ENCODE measurements at regions not wholly inside any gene's neighbourhood (a gene's known extent, or its start where the extent isn't known, plus 50 kb on each side); places are given as distances from the start of the nearest gene placed in this dataset.

- no peak for TF ChIP-seq POLR2A (IDR thresholded peaks at IDR 0.05)
- TF ChIP-seq, protein P1, sequence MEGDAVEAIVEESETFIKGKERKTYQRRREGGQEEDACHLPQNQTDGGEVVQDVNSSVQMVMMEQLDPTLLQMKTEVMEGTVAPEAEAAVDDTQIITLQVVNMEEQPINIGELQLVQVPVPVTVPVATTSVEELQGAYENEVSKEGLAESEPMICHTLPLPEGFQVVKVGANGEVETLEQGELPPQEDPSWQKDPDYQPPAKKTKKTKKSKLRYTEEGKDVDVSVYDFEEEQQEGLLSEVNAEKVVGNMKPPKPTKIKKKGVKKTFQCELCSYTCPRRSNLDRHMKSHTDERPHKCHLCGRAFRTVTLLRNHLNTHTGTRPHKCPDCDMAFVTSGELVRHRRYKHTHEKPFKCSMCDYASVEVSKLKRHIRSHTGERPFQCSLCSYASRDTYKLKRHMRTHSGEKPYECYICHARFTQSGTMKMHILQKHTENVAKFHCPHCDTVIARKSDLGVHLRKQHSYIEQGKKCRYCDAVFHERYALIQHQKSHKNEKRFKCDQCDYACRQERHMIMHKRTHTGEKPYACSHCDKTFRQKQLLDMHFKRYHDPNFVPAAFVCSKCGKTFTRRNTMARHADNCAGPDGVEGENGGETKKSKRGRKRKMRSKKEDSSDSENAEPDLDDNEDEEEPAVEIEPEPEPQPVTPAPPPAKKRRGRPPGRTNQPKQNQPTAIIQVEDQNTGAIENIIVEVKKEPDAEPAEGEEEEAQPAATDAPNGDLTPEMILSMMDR (IDR thresholded peaks at IDR 0.05), result no peak
Observed at GRCh38 chr5:33329891-33330290, 110.9 kb upstream of the TARS1 start.

All from uterus (tissue), 2 donors.